T1000 (cell line): ENCODE measurements at regions not wholly inside any gene's neighbourhood (a gene's known extent, or its start where the extent isn't known, plus 50 kb on each side); places are given as distances from the start of the nearest gene placed in this dataset.
"Not testable (repeated sequence)": the region's sequence is repeated elsewhere in the genome, so short reads cannot be mapped to it uniquely, and the experiment has no call there.

Experiments
- DNase-seq: peaks from one replicate; lab custom pipeline; 2025; ENCODE audit warnings: mixed read lengths; lab: John Stamatoyannopoulos, UW

DNA sequence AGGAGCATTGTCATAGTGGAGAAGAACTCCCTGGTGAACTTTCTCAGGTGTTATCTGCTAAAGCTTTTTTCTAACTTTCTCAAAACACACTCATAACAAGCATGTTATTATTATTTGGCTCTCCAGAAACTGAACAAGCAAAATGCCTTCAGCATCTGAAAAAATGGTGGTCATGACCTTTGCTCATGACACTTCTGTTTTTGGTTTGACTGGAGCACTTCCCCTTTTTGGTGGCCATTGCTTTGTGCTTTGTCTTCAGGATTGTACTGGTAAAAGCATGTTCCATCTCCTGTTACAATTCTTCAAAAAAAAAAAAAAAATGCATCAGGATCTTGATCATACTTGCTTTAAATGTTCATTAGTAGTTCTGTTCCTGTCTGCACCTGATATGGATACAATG lies 1241.6 kb upstream of the USP15 start:
- no peak for DNase-seq

DNA sequence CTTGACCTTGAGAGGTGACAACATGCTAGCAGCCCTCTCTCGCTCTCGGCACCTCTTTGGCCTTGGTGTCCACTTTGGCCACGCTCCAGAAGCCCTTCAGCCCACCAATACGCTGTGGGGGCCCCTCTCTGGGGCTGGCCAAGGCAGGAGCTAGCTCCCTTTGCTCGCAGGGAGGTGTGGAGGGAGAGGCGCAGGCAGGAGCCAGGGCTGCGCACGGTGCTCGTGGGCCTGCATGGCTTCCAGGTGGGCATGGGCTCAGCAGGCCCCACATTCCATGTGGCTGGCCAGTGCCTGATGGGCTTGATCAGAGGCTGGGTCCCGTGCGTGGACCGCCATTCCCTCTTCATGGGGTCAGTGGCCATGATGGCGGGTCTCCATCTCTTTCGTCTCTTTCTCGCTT lies 1237.0 kb upstream of the USP15 start:
- DNase-seq: no peak

DNA sequence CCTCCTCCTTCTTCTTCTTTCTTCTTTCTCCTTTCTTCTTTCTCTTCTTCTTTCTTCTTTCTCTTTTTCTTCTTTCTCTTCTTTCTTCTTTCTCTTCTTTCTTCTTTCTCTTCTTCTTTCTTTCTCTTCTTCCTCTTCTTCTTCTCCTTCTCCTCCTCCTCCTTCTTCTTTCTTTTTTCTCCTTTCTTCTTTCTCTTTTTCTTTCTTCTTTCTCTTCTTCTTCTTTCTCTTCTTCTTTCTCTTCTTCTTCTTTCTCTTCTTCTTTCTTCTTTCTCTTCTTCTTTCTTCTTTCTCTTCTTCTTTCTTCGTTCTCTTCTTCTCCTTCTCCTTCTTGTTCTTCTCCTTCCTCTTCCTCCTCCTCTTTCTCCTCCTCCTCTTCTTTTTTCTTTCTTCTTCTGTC lies 1230.7 kb upstream of the USP15 start:
- no peak for DNase-seq

DNA sequence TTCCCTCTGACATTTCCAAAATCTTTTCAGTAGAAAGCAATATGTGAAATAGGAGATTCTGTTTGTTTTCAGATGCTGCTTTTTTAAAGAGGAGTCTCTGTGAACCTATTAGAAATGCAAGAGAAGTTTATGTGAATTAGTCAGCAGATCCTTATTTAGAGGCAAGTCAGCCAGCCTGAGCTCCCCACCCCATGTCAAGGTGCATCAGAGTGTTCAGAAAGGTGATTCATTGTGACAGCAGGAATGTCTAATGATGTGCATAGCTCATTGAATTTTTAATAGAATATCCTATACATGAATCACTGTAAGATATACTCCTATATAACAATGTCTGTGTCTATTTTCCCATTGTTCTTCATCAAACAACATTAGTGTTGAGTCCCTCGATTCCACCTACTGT lies 1222.4 kb upstream of the USP15 start:
- DNase-seq: no peak

DNA sequence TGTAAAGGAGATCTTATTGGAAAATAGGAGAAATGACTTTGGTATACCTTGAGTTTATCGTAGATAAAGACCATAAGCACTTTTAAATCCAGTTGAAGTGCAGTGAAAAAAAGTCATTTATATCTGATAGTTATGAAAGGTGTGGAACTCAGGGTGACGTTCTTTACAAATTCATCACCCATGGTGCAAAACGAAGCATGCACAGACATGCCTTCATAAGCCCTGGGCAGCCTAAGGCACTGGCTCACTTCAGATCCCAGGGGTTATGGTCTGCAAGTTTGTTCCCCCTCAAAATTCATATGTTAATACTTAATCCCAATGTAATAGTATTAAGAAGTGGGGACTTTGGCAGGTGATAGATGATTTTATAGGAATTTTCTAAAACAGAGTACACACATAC lies 1216.4 kb upstream of the USP15 start:
- DNase-seq: no peak

- DNase-seq: no peak
Observed at GRCh38 chr12:61044766-61045165, 1215.4 kb upstream of the USP15 start.

DNA sequence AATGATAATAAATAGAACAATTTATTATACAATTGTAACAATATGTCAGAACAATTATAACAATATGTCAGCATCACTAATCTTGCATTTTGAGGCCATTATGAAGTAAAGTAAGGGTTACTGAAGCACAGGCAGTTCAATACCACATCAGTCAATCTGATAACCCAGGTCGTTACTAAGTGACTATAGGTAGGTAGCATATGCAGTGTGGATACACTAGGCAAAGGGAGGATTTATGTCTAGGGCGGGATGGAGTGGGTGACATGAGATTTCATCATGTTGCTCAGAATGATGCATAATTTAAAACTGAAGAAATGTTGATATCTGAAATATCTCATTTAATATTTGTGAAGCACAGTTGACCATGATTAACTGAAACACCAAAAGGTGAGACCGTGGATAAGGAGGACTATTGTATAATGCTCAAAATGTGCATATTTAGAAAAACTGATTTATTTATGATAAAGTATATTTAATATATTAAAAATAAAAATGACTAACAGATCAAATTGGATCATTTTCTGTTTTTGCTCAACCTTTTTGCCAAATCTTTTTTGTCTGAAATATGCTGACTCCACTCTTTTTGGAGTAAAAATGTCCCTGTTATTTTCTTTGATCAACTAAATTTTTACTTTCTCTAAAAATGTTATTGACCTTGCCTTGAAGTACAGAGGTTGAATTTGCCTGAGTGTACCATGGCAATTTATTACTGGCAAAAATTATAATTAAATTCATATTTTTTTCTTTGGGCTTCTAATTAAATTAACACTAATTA lies 1189.4 kb upstream of the USP15 start:
- no peak for DNase-seq

- no peak for DNase-seq
Observed at GRCh38 chr12:61072717-61073116, 1187.5 kb upstream of the USP15 start.

DNA sequence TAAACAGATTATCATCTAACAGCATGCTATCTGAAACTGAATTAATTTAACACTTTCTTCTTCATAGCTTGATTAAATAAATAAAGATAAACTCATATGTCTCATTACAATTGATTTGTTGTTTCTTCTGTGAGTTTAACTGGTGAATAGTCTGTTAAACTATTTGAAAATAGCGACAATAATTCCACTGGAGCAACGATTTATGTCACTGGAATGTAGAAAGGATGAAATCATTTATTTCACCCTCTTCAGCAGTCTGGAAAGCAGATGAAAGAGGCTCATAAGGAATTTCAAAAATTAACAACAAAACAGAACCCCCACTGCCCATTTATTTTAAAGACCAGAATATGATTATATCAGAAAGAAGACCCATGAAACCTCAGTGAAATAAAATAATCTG lies 1165.1 kb upstream of the USP15 start:
- DNase-seq: no peak

DNA sequence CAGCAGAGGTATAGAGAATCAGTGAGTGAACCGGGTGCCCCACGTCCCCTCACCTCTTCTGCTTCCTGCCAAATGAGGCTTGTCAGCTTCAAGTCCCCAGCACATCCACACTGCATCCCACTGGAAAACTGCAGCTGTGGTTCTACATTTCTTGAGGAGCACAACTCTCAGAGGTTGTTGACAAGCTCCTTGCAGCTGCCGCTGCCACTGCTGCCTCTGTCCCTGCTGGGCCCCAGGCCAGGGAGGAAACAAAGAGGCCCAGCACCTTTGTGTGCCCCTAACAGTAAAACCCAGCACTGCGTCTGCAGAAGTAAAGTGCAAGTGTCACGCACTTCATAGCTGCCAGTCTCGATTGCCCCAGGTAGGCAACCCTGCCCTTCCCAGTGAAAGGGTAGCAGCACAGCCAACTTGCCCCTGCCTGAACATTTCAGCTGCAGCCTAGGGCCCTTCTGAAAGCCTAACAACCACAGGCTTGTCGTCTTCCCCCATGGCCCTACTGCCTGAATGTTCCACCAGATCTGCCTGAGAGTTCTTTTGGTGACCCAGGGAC lies 1162.1 kb upstream of the USP15 start:
- DNase-seq: no peak

- DNase-seq: no peak
Observed at GRCh38 chr12:61107118-61107517, 1153.1 kb upstream of the USP15 start.

- no peak for DNase-seq
Observed at GRCh38 chr12:61111218-61111617, 1149.0 kb upstream of the USP15 start.

DNA sequence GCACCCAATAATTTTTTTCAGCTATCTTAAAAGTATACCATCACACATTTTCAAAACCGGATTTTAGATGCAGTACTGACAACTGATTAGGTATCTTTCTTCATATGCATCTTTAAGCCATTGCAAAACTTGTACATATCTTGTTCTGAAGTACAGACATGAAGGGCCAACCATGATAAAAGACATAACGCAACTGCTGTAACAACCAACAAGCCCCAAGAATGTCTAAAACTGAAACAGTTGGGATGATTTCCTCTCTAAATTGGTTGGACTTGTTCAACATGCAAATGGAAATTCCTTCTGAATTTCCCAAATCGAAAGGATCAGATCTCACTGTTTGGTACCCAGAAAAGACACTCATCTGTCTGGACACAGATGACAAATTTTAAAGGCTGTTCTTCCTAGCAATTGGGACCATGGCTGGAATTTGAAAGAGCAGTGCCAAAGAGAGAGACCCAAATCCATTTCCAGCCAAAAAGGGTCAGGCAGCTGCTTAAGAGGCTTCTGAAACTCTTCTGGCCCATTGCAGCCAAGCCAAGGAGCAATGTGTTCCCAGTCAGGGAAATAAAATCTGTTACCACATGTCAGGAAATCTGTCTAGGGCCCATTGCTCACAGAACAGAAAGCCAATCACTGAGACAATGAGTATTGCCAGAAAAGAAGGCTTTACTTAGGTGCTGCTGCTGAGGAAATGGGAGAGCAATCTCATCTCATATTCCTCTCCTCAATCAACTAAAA lies 1122.4 kb upstream of the USP15 start:
- DNase-seq: no peak

GRCh38 chr12:61138415-61138759 lies 1121.8 kb upstream of the USP15 start:
- no peak for DNase-seq

GRCh38 chr12:61161961-61162360 lies 1098.2 kb upstream of the USP15 start:
- no peak for DNase-seq

DNA sequence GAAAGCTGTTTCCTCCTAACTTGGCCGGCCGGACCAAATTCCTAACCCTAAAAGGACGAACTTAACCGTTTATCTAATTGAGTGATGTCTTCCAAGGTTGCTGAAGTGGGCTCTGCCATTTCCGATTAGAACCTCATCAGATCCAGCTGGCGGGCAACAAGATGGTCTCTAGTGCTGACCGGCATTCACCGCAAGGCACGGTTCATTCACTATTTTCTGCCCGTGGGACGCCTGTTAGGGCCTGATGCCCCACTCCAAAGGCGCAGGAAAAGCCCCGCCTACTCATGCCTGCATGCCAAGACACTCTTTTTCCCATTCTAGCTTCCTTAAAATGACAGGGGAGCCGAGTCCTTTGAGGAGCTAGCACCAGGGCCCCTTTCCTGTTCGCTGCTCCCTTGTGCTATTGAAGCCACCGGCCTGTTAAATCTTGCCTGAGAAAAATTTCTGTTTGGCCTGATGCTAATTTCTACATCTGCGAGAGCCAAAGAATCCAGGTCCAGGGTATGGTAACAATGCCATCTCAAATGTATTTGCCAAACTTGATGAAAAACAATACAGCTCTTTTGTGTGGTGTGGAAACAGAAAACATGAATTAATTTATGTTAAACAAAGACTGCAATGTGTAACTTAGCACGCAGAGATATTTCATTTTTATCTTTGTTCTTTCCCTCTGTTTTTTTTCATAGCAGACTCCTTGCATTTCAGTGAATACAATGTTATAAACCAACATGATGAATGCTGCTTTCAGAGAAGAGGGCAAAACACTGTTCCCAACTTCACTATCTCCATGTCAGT lies 1071.2 kb upstream of the USP15 start:
- DNase-seq: no peak

DNA sequence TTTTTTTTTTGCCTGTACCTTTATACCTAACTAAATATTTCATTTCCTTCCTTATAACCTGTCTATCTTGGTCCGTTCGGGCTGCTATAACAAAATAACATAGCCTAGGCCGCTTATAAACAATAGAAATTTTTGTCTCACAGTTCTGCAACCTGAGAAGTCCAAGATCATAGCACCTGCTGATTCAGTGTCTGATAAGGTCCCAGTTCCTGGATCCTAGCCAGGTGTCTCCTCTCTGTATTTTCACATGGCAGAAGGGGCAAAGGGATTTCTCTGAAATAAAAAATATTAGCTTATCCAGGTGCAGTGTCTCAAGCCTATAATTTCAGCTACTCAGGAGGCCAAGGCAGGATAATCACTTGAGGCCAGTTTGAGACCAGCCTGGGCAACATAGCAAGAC lies 1046.6 kb upstream of the USP15 start:
- DNase-seq: no peak

GRCh38 chr12:61220337-61220736 lies 1039.9 kb upstream of the USP15 start:
- DNase-seq: no peak

GRCh38 chr12:61232040-61232439 lies 1028.2 kb upstream of the USP15 start:
- DNase-seq: no peak

DNA sequence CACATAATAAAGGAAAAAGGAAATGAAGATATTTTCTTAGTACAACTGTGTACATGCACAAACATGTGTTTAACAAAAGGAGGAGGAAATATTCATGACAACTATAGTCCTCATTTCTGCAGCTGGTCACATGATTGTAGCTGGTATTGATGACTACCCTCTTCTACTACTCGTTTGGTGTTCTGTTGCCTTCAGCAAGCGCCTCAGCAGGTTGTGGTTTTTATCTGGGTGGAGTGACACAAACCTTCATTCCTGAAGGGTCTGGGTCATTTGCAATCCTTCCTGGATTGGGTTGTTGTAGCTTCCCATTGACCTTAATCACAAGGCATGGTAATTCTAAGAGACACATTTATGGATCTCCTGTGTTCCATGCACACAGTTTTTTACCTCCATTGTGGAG lies 1009.9 kb upstream of the USP15 start:
- no peak for DNase-seq

- no peak for DNase-seq
Observed at GRCh38 chr12:61251076-61251475, 1009.1 kb upstream of the USP15 start.

DNA sequence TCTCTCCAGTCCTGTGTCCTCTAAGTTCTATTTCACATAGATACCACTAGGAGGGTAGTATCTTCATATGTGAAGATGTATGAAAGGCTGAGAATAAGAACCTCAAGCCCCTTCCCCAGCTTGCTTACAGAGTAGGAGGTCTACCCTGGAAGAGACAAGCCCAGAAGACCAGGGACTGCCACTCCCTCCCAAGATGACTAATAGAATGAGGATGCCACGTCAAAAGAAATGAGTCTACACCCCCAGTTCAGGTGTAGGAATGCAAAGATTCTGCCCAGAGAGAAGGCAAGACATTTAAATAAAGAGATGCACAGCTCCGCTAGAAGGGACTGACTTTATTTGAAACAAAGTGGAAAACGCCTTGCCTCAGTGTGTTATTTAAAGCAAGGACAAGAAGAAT lies 1006.0 kb upstream of the USP15 start:
- DNase-seq: no peak

DNA sequence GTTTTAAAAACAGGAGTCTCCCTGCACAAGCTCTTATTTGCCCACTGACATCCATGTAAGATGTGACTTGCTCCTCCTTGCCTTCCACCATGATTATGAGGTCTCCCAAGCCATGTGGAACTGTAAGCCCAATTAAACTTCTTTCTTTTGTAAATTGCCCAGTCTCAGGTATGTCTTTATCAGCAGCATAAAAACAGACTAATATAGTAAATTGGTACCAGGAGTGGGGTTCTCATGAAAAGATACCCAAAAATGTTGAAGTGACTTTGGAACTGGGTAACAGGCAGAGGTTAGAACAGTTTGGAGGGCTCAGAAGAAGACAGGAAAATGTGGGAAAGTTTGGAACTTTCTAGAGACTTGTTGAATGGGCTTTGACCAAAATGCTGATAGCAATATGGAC lies 995.9 kb upstream of the USP15 start:
- not testable (repeated sequence) for DNase-seq
